ENCODE measurements at regions not wholly inside any gene's neighbourhood (a gene's known extent, or its start where the extent isn't known, plus 50 kb on each side); places are given as distances from the start of the nearest gene placed in this dataset.

DNA sequence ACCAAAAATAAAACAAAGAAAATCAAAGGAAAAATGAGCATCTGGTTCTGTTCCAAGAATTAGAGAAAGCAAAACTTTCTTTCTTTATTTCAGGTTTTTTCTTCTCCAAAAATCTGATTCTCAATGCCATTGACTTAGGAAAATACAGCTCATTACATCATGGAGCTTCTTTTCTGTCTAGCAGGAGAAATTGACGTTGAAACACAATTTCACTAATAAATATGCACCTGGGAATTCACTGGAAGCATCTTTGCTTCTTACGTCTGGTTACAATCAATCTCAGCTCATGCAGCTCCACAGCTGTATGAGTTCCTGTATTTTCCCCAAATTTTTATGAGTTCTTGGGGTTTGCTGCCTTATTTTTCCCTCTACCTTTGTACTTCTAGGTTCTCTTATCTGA is 1568.6 kb upstream of the GOT2 start:
- TF ChIP-seq, protein P1, sequence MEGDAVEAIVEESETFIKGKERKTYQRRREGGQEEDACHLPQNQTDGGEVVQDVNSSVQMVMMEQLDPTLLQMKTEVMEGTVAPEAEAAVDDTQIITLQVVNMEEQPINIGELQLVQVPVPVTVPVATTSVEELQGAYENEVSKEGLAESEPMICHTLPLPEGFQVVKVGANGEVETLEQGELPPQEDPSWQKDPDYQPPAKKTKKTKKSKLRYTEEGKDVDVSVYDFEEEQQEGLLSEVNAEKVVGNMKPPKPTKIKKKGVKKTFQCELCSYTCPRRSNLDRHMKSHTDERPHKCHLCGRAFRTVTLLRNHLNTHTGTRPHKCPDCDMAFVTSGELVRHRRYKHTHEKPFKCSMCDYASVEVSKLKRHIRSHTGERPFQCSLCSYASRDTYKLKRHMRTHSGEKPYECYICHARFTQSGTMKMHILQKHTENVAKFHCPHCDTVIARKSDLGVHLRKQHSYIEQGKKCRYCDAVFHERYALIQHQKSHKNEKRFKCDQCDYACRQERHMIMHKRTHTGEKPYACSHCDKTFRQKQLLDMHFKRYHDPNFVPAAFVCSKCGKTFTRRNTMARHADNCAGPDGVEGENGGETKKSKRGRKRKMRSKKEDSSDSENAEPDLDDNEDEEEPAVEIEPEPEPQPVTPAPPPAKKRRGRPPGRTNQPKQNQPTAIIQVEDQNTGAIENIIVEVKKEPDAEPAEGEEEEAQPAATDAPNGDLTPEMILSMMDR (IDR thresholded peaks at IDR 0.05; ENCODE audit: partially characterized antibody, unreplicated experiment): no peak
- Mint-ChIP-seq H3K4me3 (ENCODE audit: unreplicated experiment) (no peak overlapping the region), H3K27ac (ENCODE audit: unreplicated experiment) (no peak overlapping the region), H3K36me3 (ENCODE audit: unreplicated experiment) (no peaks in the 10 kb centered on the region), H3K4me1 (ENCODE audit: low read depth, unreplicated experiment) (no peaks in the 10 kb centered on the region), H3K9me3 (ENCODE audit: unreplicated experiment) (no peaks in the 10 kb centered on the region), H3K27me3 (ENCODE audit: unreplicated experiment) (no peaks in the 10 kb centered on the region)
- DNase-seq: no peak

DNA sequence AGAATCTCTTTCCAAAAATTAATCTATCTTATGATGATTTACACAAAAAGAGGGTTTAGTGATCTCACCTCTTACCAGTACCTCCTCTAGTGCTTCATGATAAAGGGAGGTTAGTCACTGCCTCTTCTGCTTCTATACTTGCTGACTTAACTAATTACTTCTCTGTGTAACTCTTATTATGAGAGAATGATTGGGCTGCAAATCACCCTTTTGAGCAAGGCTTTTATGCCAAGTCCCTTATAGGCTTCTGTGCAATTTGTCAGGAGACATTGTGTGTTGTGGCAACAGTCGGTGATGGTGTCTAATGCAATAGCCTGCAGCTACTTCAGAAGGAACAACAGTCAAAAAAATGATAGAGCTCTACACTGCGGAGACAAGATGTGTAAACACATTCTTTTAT is 1568.1 kb upstream of the GOT2 start:
- Mint-ChIP-seq H3K27ac (ENCODE audit: unreplicated experiment) (peak overlapping the region; percentile 23), H3K4me3 (ENCODE audit: unreplicated experiment) (no peak overlapping the region), H3K4me1 (ENCODE audit: low read depth, unreplicated experiment) (no peaks in the 10 kb centered on the region), H3K27me3 (ENCODE audit: unreplicated experiment) (no peaks in the 10 kb centered on the region), H3K9me3 (ENCODE audit: unreplicated experiment) (no peaks in the 10 kb centered on the region), H3K36me3 (ENCODE audit: unreplicated experiment) (no peaks in the 10 kb centered on the region)
- DNase-seq: no peak
- TF ChIP-seq, protein P1 (IDR thresholded peaks at IDR 0.05; ENCODE audit: partially characterized antibody, unreplicated experiment): no peak

DNA sequence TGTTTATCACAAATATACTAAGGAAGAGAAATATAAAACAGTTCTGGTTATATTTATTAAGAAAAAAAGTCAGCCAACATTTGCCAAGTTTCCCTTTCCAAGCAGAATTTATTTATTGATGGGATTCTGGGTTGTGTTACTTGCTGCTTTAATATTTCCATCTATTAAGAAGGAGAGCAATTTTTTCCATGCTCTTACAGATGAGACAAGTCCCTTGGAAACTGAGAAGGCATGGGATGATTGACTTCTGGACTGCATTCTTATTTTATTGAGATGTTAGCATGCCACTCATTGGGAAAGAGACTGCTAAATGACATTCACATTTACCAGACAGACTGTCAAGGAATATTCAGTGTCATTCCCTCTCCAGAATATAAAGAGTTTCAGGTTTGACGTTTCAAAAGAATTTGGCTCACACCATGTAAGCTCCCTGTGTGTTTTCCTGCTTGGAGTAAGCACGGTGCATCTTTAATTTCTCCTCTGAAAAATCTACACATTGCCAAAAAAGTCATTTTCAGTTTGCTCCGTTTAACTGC is 1565.2 kb upstream of the GOT2 start:
- no peak for DNase-seq
- H3K36me3 Mint-ChIP-seq (ENCODE audit: unreplicated experiment): no peaks in the 10 kb centered on the region
- TF ChIP-seq, protein P1 (IDR thresholded peaks at IDR 0.05; ENCODE audit: partially characterized antibody, unreplicated experiment): no peak
- no peaks in the 10 kb centered on the region for H3K9me3 Mint-ChIP-seq (ENCODE audit: unreplicated experiment)
- no peak overlapping the region for H3K4me3 Mint-ChIP-seq (ENCODE audit: unreplicated experiment)
- H3K4me1 Mint-ChIP-seq (ENCODE audit: low read depth, unreplicated experiment): no peaks in the 10 kb centered on the region
- no peaks in the 10 kb centered on the region for H3K27me3 Mint-ChIP-seq (ENCODE audit: unreplicated experiment)
- no peak overlapping the region for H3K27ac Mint-ChIP-seq (ENCODE audit: unreplicated experiment)

DNA sequence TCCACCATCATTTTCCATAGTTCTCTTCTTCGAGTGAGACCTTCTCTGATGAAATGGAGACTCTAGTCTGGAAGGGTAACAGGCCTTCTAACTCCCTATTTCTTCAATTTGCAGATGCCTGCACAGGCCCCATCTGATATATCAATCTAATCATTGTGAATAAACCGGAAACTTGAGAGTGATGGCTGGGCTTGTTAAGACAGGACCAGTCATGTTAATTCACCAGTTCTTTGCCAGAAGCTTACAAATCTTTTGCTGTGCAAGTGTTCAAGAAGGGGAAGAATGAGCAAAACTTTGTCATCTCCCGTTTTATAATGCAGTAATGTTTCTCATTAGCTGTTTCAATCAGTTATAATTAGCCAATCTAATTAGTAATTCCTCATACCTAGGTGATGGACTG is 1561.3 kb upstream of the GOT2 start:
- Mint-ChIP-seq H3K4me3 (ENCODE audit: unreplicated experiment) (no peak overlapping the region), H3K36me3 (ENCODE audit: unreplicated experiment) (no peaks in the 10 kb centered on the region), H3K9me3 (ENCODE audit: unreplicated experiment) (no peaks in the 10 kb centered on the region), H3K4me1 (ENCODE audit: low read depth, unreplicated experiment) (no peaks in the 10 kb centered on the region), H3K27ac (ENCODE audit: unreplicated experiment) (no peak overlapping the region), H3K27me3 (ENCODE audit: unreplicated experiment) (no peaks in the 10 kb centered on the region)
- no peak for DNase-seq
- TF ChIP-seq, protein P1 (IDR thresholded peaks at IDR 0.05; ENCODE audit: partially characterized antibody, unreplicated experiment): no peak

DNA sequence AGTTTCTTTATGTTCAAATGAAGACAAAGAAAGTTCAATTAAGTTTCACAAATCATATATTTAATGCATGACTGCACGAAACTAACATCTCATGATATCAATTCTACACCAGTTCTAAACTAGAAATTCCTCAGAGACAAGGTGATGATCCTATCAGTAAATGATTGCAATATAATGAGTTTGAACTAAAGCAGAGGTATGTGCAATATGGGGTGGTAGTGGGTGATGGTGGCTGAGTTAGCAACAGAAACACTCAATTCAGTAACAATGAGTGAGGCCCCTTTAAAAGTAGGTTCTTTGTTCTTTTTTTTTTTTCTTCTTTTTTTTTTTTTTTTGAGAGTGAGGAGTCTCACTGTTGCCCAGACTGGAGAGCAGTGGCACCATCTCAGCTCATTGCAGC is 1551.7 kb upstream of the GOT2 start:
- no peak for DNase-seq
- no peaks in the 10 kb centered on the region for H3K36me3 Mint-ChIP-seq (ENCODE audit: unreplicated experiment)
- no peaks in the 10 kb centered on the region for H3K27me3 Mint-ChIP-seq (ENCODE audit: unreplicated experiment)
- no peaks in the 10 kb centered on the region for H3K4me1 Mint-ChIP-seq (ENCODE audit: low read depth, unreplicated experiment)
- TF ChIP-seq, protein P1 (IDR thresholded peaks at IDR 0.05; ENCODE audit: partially characterized antibody, unreplicated experiment): no peak
- no peak overlapping the region for H3K27ac Mint-ChIP-seq (ENCODE audit: unreplicated experiment)
- H3K4me3 Mint-ChIP-seq (ENCODE audit: unreplicated experiment): no peak overlapping the region
- H3K9me3 Mint-ChIP-seq (ENCODE audit: unreplicated experiment): no peaks in the 10 kb centered on the region

All from glutamatergic neuron (in vitro differentiated cells).